Keratinocyte (primary cell): ENCODE measurements at regions not wholly inside any gene's neighbourhood (a gene's known extent, or its start where the extent isn't known, plus 50 kb on each side); places are given as distances from the start of the nearest gene placed in this dataset.

Experiments
- DNase-seq: peaks from one replicate; pipeline ENCODE4 v3.0.0-alpha.2; 2011; ENCODE audit warnings: low read depth, missing footprints, low spot score
- FAIRE-seq: peaks from 2 replicates; lab custom pipeline; 2011; peaks lifted over from hg19 to GRCh38; lab: Jason Lieb, UNC
- H2AFZ ChIP-seq: 2 replicates; pipeline ENCODE4 v1.6.0; 2012; ENCODE audit warnings: low read length, control low read depth, inconsistent platforms; ENCODE audit not compliant: control insufficient read depth
- H3K27ac ChIP-seq: 2 replicates; pipeline ENCODE4 v1.5.1; 2011; ENCODE audit warnings: low read length; ENCODE audit not compliant: control insufficient read depth, insufficient read depth
- H3K27me3 ChIP-seq: 3 replicates; pipeline ENCODE4 v1.6.0; 2011; ENCODE audit warnings: low read length; ENCODE audit not compliant: control insufficient read depth, insufficient read depth; ENCODE audit errors: extremely low read depth
- H3K36me3 ChIP-seq, 2 experiments: 2 replicates in 1 of 2; 3 replicates in 1 of 2; pipeline ENCODE4 v1.5.1; 2011; ENCODE audit warnings: low read length in 2 of 2, mild to moderate bottlenecking in 1 of 2; ENCODE audit not compliant: control insufficient read depth in 2 of 2, insufficient read depth in 2 of 2; ENCODE audit errors: extremely low read depth in 1 of 2
- H3K4me1 ChIP-seq: 3 replicates; pipeline ENCODE4 v1.5.1; 2011; ENCODE audit warnings: low read length; ENCODE audit not compliant: control insufficient read depth, insufficient read depth; ENCODE audit errors: extremely low read depth
- H3K4me2 ChIP-seq: 3 replicates; pipeline ENCODE4 v1.6.0; 2011; ENCODE audit warnings: low read depth, low read length; ENCODE audit not compliant: control insufficient read depth, insufficient read depth; ENCODE audit errors: extremely low read depth
- H3K4me3 ChIP-seq, 3 experiments: fragments of 200-600 bp in 1 of 3; sonication (generic) in 1 of 3; 2 replicates in 2 of 3; 3 replicates in 1 of 3; pipeline ENCODE4 v1.5.1; 2011 to 2016; ENCODE audit warnings: low read length in 3 of 3, mild to moderate bottlenecking in 3 of 3, control low read depth in 2 of 3, inconsistent platforms in 1 of 3, low read depth in 1 of 3, mixed read lengths in 1 of 3, mixed run types in 1 of 3, moderate library complexity in 1 of 3; ENCODE audit not compliant: control insufficient read depth in 2 of 3, insufficient read depth in 2 of 3; ENCODE audit errors: extremely low read depth in 1 of 3
- H3K79me2 ChIP-seq: 2 replicates; pipeline ENCODE4 v1.6.0; 2012; ENCODE audit warnings: low read length; ENCODE audit not compliant: control insufficient read depth, insufficient read depth
- H3K9ac ChIP-seq: 3 replicates; pipeline ENCODE4 v1.6.0; 2011; ENCODE audit warnings: low read length; ENCODE audit not compliant: control insufficient read depth, insufficient read depth; ENCODE audit errors: extremely low read depth
- H3K9me1 ChIP-seq: 3 replicates; pipeline ENCODE4 v1.6.0; 2011; ENCODE audit warnings: low read length; ENCODE audit not compliant: control insufficient read depth, insufficient read depth; ENCODE audit errors: extremely low read depth
- H3K9me3 ChIP-seq: 2 replicates; pipeline ENCODE4 v1.5.1; 2012; ENCODE audit warnings: low read depth, low read length; ENCODE audit not compliant: control insufficient read depth
- H4K20me1 ChIP-seq: 3 replicates; pipeline ENCODE4 v1.6.0; 2011; ENCODE audit warnings: low read length; ENCODE audit not compliant: control insufficient read depth, insufficient read depth; ENCODE audit errors: extremely low read depth
- CTCF ChIP-seq, 3 experiments: IDR thresholded peaks in 1 of 3; conservative IDR thresholded peaks in 1 of 3; optimal IDR thresholded peaks in 1 of 3; 2 replicates in 2 of 3; 3 replicates in 1 of 3; pipeline versions ENCODE3 to v1.5.1; 2011; ENCODE audit warnings: low read length in 3 of 3, mild to moderate bottlenecking in 3 of 3, moderate library complexity in 2 of 3, control low read depth in 1 of 3, inconsistent platforms in 1 of 3; ENCODE audit not compliant: insufficient read depth in 2 of 3; ENCODE audit errors: extremely low read depth in 1 of 3
- EZH2 ChIP-seq: IDR thresholded peaks from one replicate; pipeline ENCODE4 v1.6.1; 2012; ENCODE audit warnings: inconsistent platforms, mild to moderate bottlenecking, low read length, moderate library complexity
- dilution Hi-C: fragments of 300-500 bp; cut with MboI; formaldehyde crosslinking; loops from one replicate; pipeline ENCODE4 v1.7.0; 2020; ENCODE audit warnings: low sequenced_read_pairs; ENCODE audit not compliant: extremely low pct_ligation_motif_present

GRCh38 chr11:119782739-119783072, 53.7 kb upstream of the NECTIN1 start:
- H3K9me3 ChIP-seq: no peaks in the 10 kb centered on the region
- no peak for FAIRE-seq
- H4K20me1 ChIP-seq: no peaks in the 10 kb centered on the region
- H3K4me3 ChIP-seq: no peak overlapping the region
- H3K36me3 ChIP-seq: no peaks in the 10 kb centered on the region
- DNase-seq: no peak
- TF ChIP-seq EZH2 (no peak), CTCF (optimal IDR thresholded peaks at IDR 0.05 in 1 of 3, IDR thresholded peaks at IDR 0.05 in 1 of 3, conservative IDR thresholded peaks at IDR 0.05 in 1 of 3; ENCODE audit: extremely low read depth in 1 of 3, insufficient read depth in 2 of 3, low read length in 3 of 3) (no peak)
- no peaks in the 10 kb centered on the region for H3K9me1 ChIP-seq
- peaks cover 3% of the 10 kb centered on the region for H3K27me3 ChIP-seq
- dilution Hi-C loops: no loop called here
- no peak overlapping the region for H3K27ac ChIP-seq
- no peak overlapping the region for H3K4me2 ChIP-seq
- H2AFZ ChIP-seq: no peak overlapping the region
- H3K4me1 ChIP-seq: no peaks in the 10 kb centered on the region
- no peaks in the 10 kb centered on the region for H3K79me2 ChIP-seq
- no peak overlapping the region for H3K9ac ChIP-seq

GRCh38 chr11:119782006-119782738, 53.2 kb upstream of the NECTIN1 start:
- H3K27ac ChIP-seq: no peak overlapping the region
- DNase-seq: no peak

More at GRCh38 chr11:119782006-119782738, 53.2 kb upstream of the NECTIN1 start:
- dilution Hi-C loops: no loop called here
- no peak for TF ChIP-seq CTCF (optimal IDR thresholded peaks at IDR 0.05 in 1 of 3, IDR thresholded peaks at IDR 0.05 in 1 of 3, conservative IDR thresholded peaks at IDR 0.05 in 1 of 3; ENCODE audit: extremely low read depth in 1 of 3, insufficient read depth in 2 of 3, low read length in 3 of 3)
- no peak for TF ChIP-seq EZH2
- H3K79me2 ChIP-seq: no peaks in the 10 kb centered on the region
- no peak overlapping the region for H3K9ac ChIP-seq
- no peak overlapping the region for H2AFZ ChIP-seq
- peaks cover 3% of the 10 kb centered on the region for H3K27me3 ChIP-seq
- no peaks in the 10 kb centered on the region for H3K9me1 ChIP-seq
- no peak overlapping the region for H3K4me3 ChIP-seq
- FAIRE-seq: no peak
- H3K4me2 ChIP-seq: no peak overlapping the region
- no peaks in the 10 kb centered on the region for H3K4me1 ChIP-seq
- H4K20me1 ChIP-seq: no peaks in the 10 kb centered on the region
- H3K36me3 ChIP-seq: no peaks in the 10 kb centered on the region
- H3K9me3 ChIP-seq: no peaks in the 10 kb centered on the region
